ENCODE measurements at regions not wholly inside any gene's neighbourhood (a gene's known extent, or its start where the extent isn't known, plus 50 kb on each side); places are given as distances from the start of the nearest gene placed in this dataset.

DNA sequence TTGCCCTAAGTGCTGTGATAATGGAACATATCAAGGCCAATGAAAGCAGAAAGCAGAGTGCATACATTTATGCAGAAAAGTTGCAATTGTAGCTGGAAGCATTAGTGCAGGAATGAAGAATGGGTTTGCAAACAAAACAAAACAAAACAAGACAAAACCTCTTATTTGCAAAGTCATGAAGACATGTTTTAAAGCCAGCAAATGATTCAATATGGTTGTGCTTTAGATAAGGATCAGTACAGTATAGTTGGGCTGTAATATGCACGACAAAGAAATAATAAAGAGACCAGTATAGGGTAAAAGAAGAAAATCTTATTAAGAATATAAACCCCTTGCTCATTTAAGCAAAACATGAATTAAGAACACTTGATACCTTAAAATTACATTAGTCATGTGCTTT lies 398.1 kb downstream of the KIF2B start:
- TF ChIP-seq, protein P1, sequence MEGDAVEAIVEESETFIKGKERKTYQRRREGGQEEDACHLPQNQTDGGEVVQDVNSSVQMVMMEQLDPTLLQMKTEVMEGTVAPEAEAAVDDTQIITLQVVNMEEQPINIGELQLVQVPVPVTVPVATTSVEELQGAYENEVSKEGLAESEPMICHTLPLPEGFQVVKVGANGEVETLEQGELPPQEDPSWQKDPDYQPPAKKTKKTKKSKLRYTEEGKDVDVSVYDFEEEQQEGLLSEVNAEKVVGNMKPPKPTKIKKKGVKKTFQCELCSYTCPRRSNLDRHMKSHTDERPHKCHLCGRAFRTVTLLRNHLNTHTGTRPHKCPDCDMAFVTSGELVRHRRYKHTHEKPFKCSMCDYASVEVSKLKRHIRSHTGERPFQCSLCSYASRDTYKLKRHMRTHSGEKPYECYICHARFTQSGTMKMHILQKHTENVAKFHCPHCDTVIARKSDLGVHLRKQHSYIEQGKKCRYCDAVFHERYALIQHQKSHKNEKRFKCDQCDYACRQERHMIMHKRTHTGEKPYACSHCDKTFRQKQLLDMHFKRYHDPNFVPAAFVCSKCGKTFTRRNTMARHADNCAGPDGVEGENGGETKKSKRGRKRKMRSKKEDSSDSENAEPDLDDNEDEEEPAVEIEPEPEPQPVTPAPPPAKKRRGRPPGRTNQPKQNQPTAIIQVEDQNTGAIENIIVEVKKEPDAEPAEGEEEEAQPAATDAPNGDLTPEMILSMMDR (IDR thresholded peaks at IDR 0.05), result no peak
- no peak for TF ChIP-seq POLR2A (IDR thresholded peaks at IDR 0.05)

Data from esophagus squamous epithelium (tissue), 4 donors.